PC-9 (cell line): ENCODE measurements at regions not wholly inside any gene's neighbourhood (a gene's known extent, or its start where the extent isn't known, plus 50 kb on each side); places are given as distances from the start of the nearest gene placed in this dataset.

Experiments used
- BruUV-seq: library from RNA; stranded (reverse); fragments of 400-500 nt; replicated peaks from 2 replicates; lab custom pipeline; 2021; lab: Mats Ljungman, UMichigan
- CTCF ChIA-PET: fragments of 300-600 bp; sonication (Branson Sonifier 250); formaldehyde crosslinking; loops from one replicate; lab custom pipeline; 2022; ENCODE audit warnings: antibody characterized with exemption; lab: Charles Lee
- POLR2A ChIA-PET: fragments of 300-600 bp; sonication (Branson Sonifier 250); formaldehyde crosslinking; loops from one replicate; lab custom pipeline; 2022; ENCODE audit warnings: antibody characterized with exemption; ENCODE audit not compliant: unreplicated experiment; lab: Charles Lee
- DNase-seq, 2 experiments: peaks; one replicate each; pipeline versions ENCODE4 v3.0.0 to v3.0.0-alpha.2; 2015 to 2022; ENCODE audit warnings: mixed read lengths in 1 of 2
- H2AFZ ChIP-seq: fragments of 200-600 bp; sonication (generic); 2 replicates; pipeline ENCODE4 v1.8.1; 2017; ENCODE audit warnings: antibody characterized with exemption
- H3F3A ChIP-seq: fragments of 200-600 bp; sonication (generic); 2 replicates; pipeline ENCODE4 v1.8.1; 2017; ENCODE audit warnings: antibody characterized with exemption, mild to moderate bottlenecking, low read depth; ENCODE audit not compliant: insufficient read depth
- H3K27ac ChIP-seq: fragments of 200-600 bp; sonication (generic); 2 replicates; pipeline ENCODE4 v1.6.1; 2016; ENCODE audit warnings: mixed run types
- H3K27me3 ChIP-seq: fragments of 200-600 bp; sonication (generic); 2 replicates; pipeline ENCODE4 v1.6.1; 2016; ENCODE audit warnings: low read depth, mixed run types; ENCODE audit not compliant: insufficient read depth
- H3K36me3 ChIP-seq: fragments of 200-600 bp; sonication (generic); 2 replicates; pipeline ENCODE4 v1.6.1; 2016; ENCODE audit warnings: low read depth, mixed run types
- H3K4me1 ChIP-seq: fragments of 200-600 bp; sonication (generic); replicated peaks from 2 replicates; pipeline ENCODE4 v1.6.1; 2016; ENCODE audit warnings: mixed run types; ENCODE audit not compliant: insufficient read depth
- H3K4me2 ChIP-seq: fragments of 200-600 bp; sonication (generic); 2 replicates; pipeline ENCODE4 v1.6.1; 2017; ENCODE audit warnings: mixed run types
- H3K4me3 ChIP-seq: fragments of 200-600 bp; sonication (generic); 2 replicates; pipeline ENCODE4 v1.6.1; 2016; ENCODE audit warnings: mixed run types
- H3K79me2 ChIP-seq: fragments of 200-600 bp; sonication (generic); 2 replicates; pipeline ENCODE4 v1.6.1; 2017; ENCODE audit warnings: low read depth, mixed run types
- H3K9me2 ChIP-seq: fragments of 200-600 bp; sonication (generic); 2 replicates; pipeline ENCODE4 v1.8.1; 2017; ENCODE audit warnings: mild to moderate bottlenecking; ENCODE audit not compliant: insufficient read depth
- H3K9me3 ChIP-seq: fragments of 200-600 bp; sonication (generic); 2 replicates; pipeline ENCODE4 v1.8.1; 2016; ENCODE audit warnings: low read depth; ENCODE audit not compliant: insufficient read depth
- H4K20me1 ChIP-seq: fragments of 200-600 bp; sonication (generic); 2 replicates; pipeline ENCODE4 v1.8.1; 2017; ENCODE audit not compliant: insufficient read depth
- EZH2 ChIP-seq: fragments of 200-600 bp; sonication (generic); IDR thresholded peaks from 2 replicates; pipeline ENCODE4 v1.8.0; 2017; ENCODE audit warnings: antibody characterized with exemption, low read depth
- intact Hi-C: fragments of 100-400 bp; cut with micrococcal nuclease; formaldehyde crosslinking; loops from one replicate; pipeline ENCODE4 v1.10.0; 2022; ENCODE audit not compliant: unreplicated experiment
- TF ChIP-seq, protein P1 (sequence below): fragments of 200-600 bp; sonication (generic); conservative IDR thresholded peaks from 2 replicates; pipeline ENCODE4 v1.6.1; 2017; ENCODE audit warnings: mixed run types, antibody characterized with exemption, mild to moderate bottlenecking, moderate library complexity

- H3K27me3 ChIP-seq, result no peaks in the 10 kb centered on the region
Observed at GRCh38 chr20:57811374-57812020, 101.7 kb upstream of the PMEPA1 start.

GRCh38 chr20:57810511-57811373 lies 100.9 kb upstream of the PMEPA1 start:
- peak overlapping the region; percentile 38; the same call in 1 of the 2 replicates for H3K27ac ChIP-seq
- H2AFZ ChIP-seq, result no peak overlapping the region
- peak; percentile 86 to 91 for DNase-seq

More at GRCh38 chr20:57811374-57812020, 101.7 kb upstream of the PMEPA1 start:
- peaks cover 25% of the 10 kb centered on the region for H3K4me1 ChIP-seq
- H2AFZ ChIP-seq, result no peak overlapping the region
- no peaks in the 10 kb centered on the region for H3K9me2 ChIP-seq
- no peaks in the 10 kb centered on the region for H3K9me3 ChIP-seq
- H3K4me3 ChIP-seq, result no peak overlapping the region
- no peaks in the 10 kb centered on the region for H4K20me1 ChIP-seq
- CTCF ChIA-PET, result interaction anchor here (0.5 to 0.6 kb wide), 2 partner anchors 34 to 78 kb away, joined by 3 to 7 read pairs; no protein-coding TSS in a partner anchor
- POLR2A ChIA-PET, result interaction anchor here (0.6 to 0.8 kb wide), 3 partner anchors 16 to 840 kb away, joined by 3 to 6 read pairs (median 3); partner anchors contain the start of gene STX16
- H3K27ac ChIP-seq, result peak overlapping the region; percentile 38; the same call in 1 of the 2 replicates
- DNase-seq, result peak in 1 of 2 experiments; percentile 65
- TF ChIP-seq EZH2, result no peak
- TF ChIP-seq, protein P1, sequence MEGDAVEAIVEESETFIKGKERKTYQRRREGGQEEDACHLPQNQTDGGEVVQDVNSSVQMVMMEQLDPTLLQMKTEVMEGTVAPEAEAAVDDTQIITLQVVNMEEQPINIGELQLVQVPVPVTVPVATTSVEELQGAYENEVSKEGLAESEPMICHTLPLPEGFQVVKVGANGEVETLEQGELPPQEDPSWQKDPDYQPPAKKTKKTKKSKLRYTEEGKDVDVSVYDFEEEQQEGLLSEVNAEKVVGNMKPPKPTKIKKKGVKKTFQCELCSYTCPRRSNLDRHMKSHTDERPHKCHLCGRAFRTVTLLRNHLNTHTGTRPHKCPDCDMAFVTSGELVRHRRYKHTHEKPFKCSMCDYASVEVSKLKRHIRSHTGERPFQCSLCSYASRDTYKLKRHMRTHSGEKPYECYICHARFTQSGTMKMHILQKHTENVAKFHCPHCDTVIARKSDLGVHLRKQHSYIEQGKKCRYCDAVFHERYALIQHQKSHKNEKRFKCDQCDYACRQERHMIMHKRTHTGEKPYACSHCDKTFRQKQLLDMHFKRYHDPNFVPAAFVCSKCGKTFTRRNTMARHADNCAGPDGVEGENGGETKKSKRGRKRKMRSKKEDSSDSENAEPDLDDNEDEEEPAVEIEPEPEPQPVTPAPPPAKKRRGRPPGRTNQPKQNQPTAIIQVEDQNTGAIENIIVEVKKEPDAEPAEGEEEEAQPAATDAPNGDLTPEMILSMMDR, result no peak
- no peaks in the 10 kb centered on the region for H3K36me3 ChIP-seq
- BruUV-seq, result no TSS peak
- H3K4me2 ChIP-seq, result peak overlapping the region; percentile 22
- no peaks in the 10 kb centered on the region for H3K79me2 ChIP-seq
- peaks cover 16% of the 10 kb centered on the region; the same call in 1 of the 2 replicates for H3F3A ChIP-seq
- intact Hi-C loops, result loop anchor here (2.0 to 10.0 kb wide), 7 partner anchors 39 to 363 kb away; partner anchors contain the start of genes PMEPA1 and ZBP1

More at GRCh38 chr20:57810511-57811373, 100.9 kb upstream of the PMEPA1 start:
- no peaks in the 10 kb centered on the region for H3K9me3 ChIP-seq
- H3K4me2 ChIP-seq, result peak overlapping the region; percentile 22
- peaks cover 25% of the 10 kb centered on the region for H3K4me1 ChIP-seq
- TF ChIP-seq, protein P1, result no peak
- no peak for TF ChIP-seq EZH2
- H3K36me3 ChIP-seq, result no peaks in the 10 kb centered on the region
- BruUV-seq, result no TSS peak
- no peaks in the 10 kb centered on the region for H3K79me2 ChIP-seq
- H3K4me3 ChIP-seq, result no peak overlapping the region
- no peaks in the 10 kb centered on the region for H3K27me3 ChIP-seq
- ChIA-PET CTCF (interaction anchor here (0.5 to 1.1 kb wide), 5 partner anchors 33 to 369 kb away, joined by 3 to 7 read pairs (median 4); no protein-coding TSS in a partner anchor), POLR2A (interaction anchor here (0.5 to 0.8 kb wide), 4 partner anchors 16 to 840 kb away, joined by 3 to 6 read pairs (median 3); partner anchors contain the start of gene STX16)
- intact Hi-C loops, result loop anchor here (2.0 to 10.0 kb wide), 7 partner anchors 38 to 364 kb away; partner anchors contain the start of genes PMEPA1 and ZBP1
- H3F3A ChIP-seq, result peaks cover 16% of the 10 kb centered on the region; the same call in 1 of the 2 replicates
- no peaks in the 10 kb centered on the region for H3K9me2 ChIP-seq
- H4K20me1 ChIP-seq, result no peaks in the 10 kb centered on the region
